Fibroblast of upper back skin (primary cell): ENCODE measurements at regions not wholly inside any gene's neighbourhood (a gene's known extent, or its start where the extent isn't known, plus 50 kb on each side); places are given as distances from the start of the nearest gene placed in this dataset.

ENCODE experiments used
- DNase-seq: peaks from one replicate; pipeline ENCODE4 v3.0.0-alpha.2; 2013

- DNase-seq = no peak
Measured at GRCh38 chr2:12062053-12062395, 315.6 kb downstream of the LPIN1 start.

GRCh38 chr2:12063210-12063609 is 316.8 kb downstream of the LPIN1 start:
- DNase-seq = no peak

GRCh38 chr2:12064153-12064552 is 317.7 kb downstream of the LPIN1 start:
- DNase-seq = no peak

GRCh38 chr2:12066116-12066515 is 319.7 kb downstream of the LPIN1 start:
- no peak for DNase-seq

GRCh38 chr2:12066986-12067385 is 320.6 kb downstream of the LPIN1 start:
- no peak for DNase-seq

GRCh38 chr2:12068796-12069538 is 322.5 kb downstream of the LPIN1 start:
- peak; percentile 14 for DNase-seq

GRCh38 chr2:12070153-12070552 is 323.7 kb downstream of the LPIN1 start:
- no peak for DNase-seq

GRCh38 chr2:12070581-12070980 is 324.1 kb downstream of the LPIN1 start:
- peak; percentile 83 for DNase-seq

GRCh38 chr2:12071318-12071717 is 324.9 kb downstream of the LPIN1 start:
- no peak for DNase-seq

- no peak for DNase-seq
Measured at GRCh38 chr2:12073217-12073852, 326.9 kb downstream of the LPIN1 start.

GRCh38 chr2:12074126-12074844 is 327.9 kb downstream of the LPIN1 start:
- no peak for DNase-seq

GRCh38 chr2:12074845-12075217 is 328.4 kb downstream of the LPIN1 start:
- no peak for DNase-seq

GRCh38 chr2:12075603-12076002 is 329.2 kb downstream of the LPIN1 start:
- DNase-seq = no peak

- peak; percentile 60 for DNase-seq
Measured at GRCh38 chr2:12076810-12077209, 330.4 kb downstream of the LPIN1 start.

GRCh38 chr2:12080360-12080759 is 333.9 kb downstream of the LPIN1 start:
- DNase-seq = no peak

GRCh38 chr2:12081481-12082210 is 335.2 kb downstream of the LPIN1 start:
- DNase-seq = no peak

GRCh38 chr2:12083081-12083581 is 336.7 kb downstream of the LPIN1 start:
- no peak for DNase-seq

GRCh38 chr2:12083713-12084419 is 337.4 kb downstream of the LPIN1 start:
- DNase-seq = no peak

GRCh38 chr2:12087175-12087574 is 340.7 kb downstream of the LPIN1 start:
- no peak for DNase-seq

GRCh38 chr2:12087671-12088380 is 341.4 kb downstream of the LPIN1 start:
- no peak for DNase-seq

GRCh38 chr2:12089001-12089400 is 342.6 kb downstream of the LPIN1 start:
- DNase-seq = no peak

GRCh38 chr2:12089496-12089895 is 343.1 kb downstream of the LPIN1 start:
- no peak for DNase-seq
